CD8-positive, alpha-beta memory T cell (primary cell): ENCODE measurements at regions not wholly inside any gene's neighbourhood (a gene's known extent, or its start where the extent isn't known, plus 50 kb on each side); places are given as distances from the start of the nearest gene placed in this dataset.

Experiments used
- CTCF ChIA-PET: fragments of 350-600 bp; sonication (Branson Sonifier 250); formaldehyde crosslinking; loops from one replicate; lab custom pipeline; 2021; ENCODE audit warnings: antibody characterized with exemption; lab: Charles Lee
- POLR2A ChIA-PET: fragments of 350-600 bp; sonication (Branson Sonifier 250); formaldehyde crosslinking; loops from one replicate; lab custom pipeline; 2021; ENCODE audit warnings: antibody characterized with exemption; lab: Charles Lee
- DNase-seq, 5 donors: peaks; one replicate each; pipeline versions ENCODE4 v3.0.0 to v3.0.0-alpha.2; 2020 to 2022; ENCODE audit warnings: mixed read lengths in 1 of 5
- H3K27ac ChIP-seq: one replicate; pipeline ENCODE4 v1.7.0; 2013; ENCODE audit warnings: low read depth, mild to moderate bottlenecking, low read length, moderate library complexity
- H3K27me3 ChIP-seq: 2 replicates; pipeline ENCODE4 v1.7.0; 2013; ENCODE audit warnings: low read length, mild to moderate bottlenecking; ENCODE audit not compliant: insufficient read depth, poor library complexity, severe bottlenecking
- H3K36me3 ChIP-seq: 2 replicates; pipeline ENCODE4 v1.7.0; 2013; ENCODE audit warnings: mild to moderate bottlenecking, low read length, moderate library complexity; ENCODE audit not compliant: insufficient read depth
- H3K4me1 ChIP-seq: 2 replicates; pipeline ENCODE4 v1.7.0; 2013; ENCODE audit warnings: mild to moderate bottlenecking, low read length, moderate library complexity; ENCODE audit not compliant: insufficient read depth
- H3K4me3 ChIP-seq: 2 replicates; pipeline ENCODE4 v1.7.0; 2013; ENCODE audit warnings: mild to moderate bottlenecking, low read length
- H3K9me3 ChIP-seq: 2 replicates; pipeline ENCODE4 v1.7.0; 2013; ENCODE audit warnings: mild to moderate bottlenecking, low read length
- H3K27ac Mint-ChIP-seq, 8 donors: one replicate each; pipeline ENCODE4 v1.8.0; 2020 to 2021; ENCODE audit warnings: mixed read lengths in 8 of 8, mild to moderate bottlenecking in 6 of 8, inconsistent platforms in 3 of 8, moderate library complexity in 3 of 8
- H3K27me3 Mint-ChIP-seq, 2 donors: one replicate each; pipeline ENCODE4 v1.8.0; 2020 to 2021; ENCODE audit warnings: mixed read lengths in 2 of 2, mild to moderate bottlenecking in 1 of 2, moderate library complexity in 1 of 2
- H3K36me3 Mint-ChIP-seq, 3 donors: one replicate each; pipeline ENCODE4 v1.8.0; 2020 to 2021; ENCODE audit warnings: mixed read lengths in 3 of 3, inconsistent platforms in 1 of 3, mild to moderate bottlenecking in 1 of 3
- H3K4me1 Mint-ChIP-seq, 3 donors: one replicate each; pipeline ENCODE4 v1.8.0; 2020 to 2021; ENCODE audit warnings: mixed read lengths in 3 of 3, inconsistent platforms in 1 of 3, mild to moderate bottlenecking in 1 of 3
- H3K4me3 Mint-ChIP-seq, 7 donors: one replicate each; pipeline ENCODE4 v1.8.0; 2020 to 2021; ENCODE audit warnings: mixed read lengths in 7 of 7, mild to moderate bottlenecking in 6 of 7, moderate library complexity in 4 of 7, inconsistent platforms in 2 of 7
- H3K9me3 Mint-ChIP-seq, 5 donors: one replicate each; pipeline ENCODE4 v1.8.0; 2020 to 2022; ENCODE audit warnings: mixed read lengths in 5 of 5, mild to moderate bottlenecking in 3 of 5, moderate library complexity in 2 of 5, inconsistent platforms in 1 of 5

GRCh38 chr3:25367025-25367424 is 61.0 kb upstream of the RARB start:
- Mint-ChIP-seq H3K9me3 (peaks cover 0 to 7% (median 0%) of the 10 kb centered on the region in 5 donors), H3K4me1 (no peaks in the 10 kb centered on the region), H3K27me3 (no peaks in the 10 kb centered on the region), H3K4me3 (no peak overlapping the region), H3K27ac (no peak overlapping the region), H3K36me3 (no peaks in the 10 kb centered on the region)
- Histone ChIP-seq H3K4me3 (no peak overlapping the region), H3K4me1 (no peaks in the 10 kb centered on the region), H3K27me3 (no peaks in the 10 kb centered on the region), H3K36me3 (no peaks in the 10 kb centered on the region), H3K9me3 (no peaks in the 10 kb centered on the region), H3K27ac (no peak overlapping the region)
- no peak for DNase-seq
- CTCF ChIA-PET = interaction anchor here (0.7 kb wide), 1 partner anchor 17 kb away, joined by 4 read pairs; no protein-coding TSS in a partner anchor
- POLR2A ChIA-PET = no interaction called here

- H3K4me3 Mint-ChIP-seq = no peak overlapping the region
- Histone ChIP-seq H3K36me3 (no peaks in the 10 kb centered on the region), H3K27ac (no peak overlapping the region), H3K4me1 (no peaks in the 10 kb centered on the region), H3K9me3 (no peaks in the 10 kb centered on the region), H3K4me3 (no peak overlapping the region), H3K27me3 (no peaks in the 10 kb centered on the region)
- H3K27me3 Mint-ChIP-seq = peaks cover 0 to 1% of the 10 kb centered on the region in 2 donors
- H3K4me1 Mint-ChIP-seq = no peaks in the 10 kb centered on the region
- H3K36me3 Mint-ChIP-seq = no peaks in the 10 kb centered on the region
- H3K9me3 Mint-ChIP-seq = peaks cover 0 to 6% (median 2%) of the 10 kb centered on the region in 5 donors
- POLR2A ChIA-PET = no interaction called here
- no peak overlapping the region for H3K27ac Mint-ChIP-seq
- DNase-seq = no peak
- CTCF ChIA-PET = no interaction called here
Observed at GRCh38 chr3:25372167-25372566, 55.9 kb upstream of the RARB start.

- H3K27me3 ChIP-seq = no peaks in the 10 kb centered on the region
- Mint-ChIP-seq H3K36me3 (no peaks in the 10 kb centered on the region), H3K4me1 (no peaks in the 10 kb centered on the region), H3K27me3 (peaks cover 0 to 1% of the 10 kb centered on the region in 2 donors), H3K27ac (no peak overlapping the region), H3K9me3 (peaks cover 0 to 6% (median 0%) of the 10 kb centered on the region in 5 donors), H3K4me3 (no peak overlapping the region)
- H3K4me3 ChIP-seq = no peak overlapping the region
- ChIA-PET CTCF (no interaction called here), POLR2A (no interaction called here)
- no peaks in the 10 kb centered on the region for H3K36me3 ChIP-seq
- no peaks in the 10 kb centered on the region for H3K9me3 ChIP-seq
- DNase-seq = no peak
- no peaks in the 10 kb centered on the region for H3K4me1 ChIP-seq
- H3K27ac ChIP-seq = no peak overlapping the region
Observed at GRCh38 chr3:25376340-25376739, 51.7 kb upstream of the RARB start.

- POLR2A ChIA-PET = no interaction called here
- no peaks in the 10 kb centered on the region for H3K27me3 ChIP-seq
Observed at GRCh38 chr3:25377042-25377441, 51.0 kb upstream of the RARB start.

More at GRCh38 chr3:25377042-25377441, 51.0 kb upstream of the RARB start:
- H3K36me3 Mint-ChIP-seq = no peaks in the 10 kb centered on the region
- H3K9me3 ChIP-seq = no peaks in the 10 kb centered on the region
- H3K4me3 Mint-ChIP-seq = no peak overlapping the region
- peaks cover 0 to 1% of the 10 kb centered on the region in 2 donors for H3K27me3 Mint-ChIP-seq
- H3K4me1 ChIP-seq = no peaks in the 10 kb centered on the region
- H3K27ac Mint-ChIP-seq = no peak overlapping the region
- no peaks in the 10 kb centered on the region for H3K36me3 ChIP-seq
- no peak overlapping the region for H3K27ac ChIP-seq
- H3K4me1 Mint-ChIP-seq = no peaks in the 10 kb centered on the region
- DNase-seq = no peak
- H3K9me3 Mint-ChIP-seq = peaks cover 0 to 6% (median 0%) of the 10 kb centered on the region in 5 donors
- CTCF ChIA-PET = no interaction called here
- no peak overlapping the region for H3K4me3 ChIP-seq
